GM13976 (cell line): ENCODE measurements at regions not wholly inside any gene's neighbourhood (a gene's known extent, or its start where the extent isn't known, plus 50 kb on each side); places are given as distances from the start of the nearest gene placed in this dataset.

ENCODE experiments used
- DNase-seq: peaks from one replicate; pipeline ENCODE4 v3.0.0; 2012; ENCODE audit warnings: low spot score
- in situ Hi-C: fragments of 300-500 bp; cut with MboI; formaldehyde crosslinking; loops from one replicate; pipeline ENCODE4 v1.12.0; 2022; ENCODE audit warnings: low sequenced_read_pairs, mixed read lengths, inconsistent platforms; ENCODE audit not compliant: unreplicated experiment
- TF ChIP-seq, protein P1 (sequence below): IDR thresholded peaks from 2 replicates; pipeline ENCODE4 v1.5.1; 2012; ENCODE audit warnings: borderline replicate concordance, mild to moderate bottlenecking; ENCODE audit not compliant: insufficient read depth; ENCODE audit errors: extremely low read depth, missing control alignments, control extremely low read depth

GRCh38 chr19:31604493-31605040, 255.3 kb upstream of the TSHZ3 start:
- no peak for DNase-seq
- TF ChIP-seq, protein P1, sequence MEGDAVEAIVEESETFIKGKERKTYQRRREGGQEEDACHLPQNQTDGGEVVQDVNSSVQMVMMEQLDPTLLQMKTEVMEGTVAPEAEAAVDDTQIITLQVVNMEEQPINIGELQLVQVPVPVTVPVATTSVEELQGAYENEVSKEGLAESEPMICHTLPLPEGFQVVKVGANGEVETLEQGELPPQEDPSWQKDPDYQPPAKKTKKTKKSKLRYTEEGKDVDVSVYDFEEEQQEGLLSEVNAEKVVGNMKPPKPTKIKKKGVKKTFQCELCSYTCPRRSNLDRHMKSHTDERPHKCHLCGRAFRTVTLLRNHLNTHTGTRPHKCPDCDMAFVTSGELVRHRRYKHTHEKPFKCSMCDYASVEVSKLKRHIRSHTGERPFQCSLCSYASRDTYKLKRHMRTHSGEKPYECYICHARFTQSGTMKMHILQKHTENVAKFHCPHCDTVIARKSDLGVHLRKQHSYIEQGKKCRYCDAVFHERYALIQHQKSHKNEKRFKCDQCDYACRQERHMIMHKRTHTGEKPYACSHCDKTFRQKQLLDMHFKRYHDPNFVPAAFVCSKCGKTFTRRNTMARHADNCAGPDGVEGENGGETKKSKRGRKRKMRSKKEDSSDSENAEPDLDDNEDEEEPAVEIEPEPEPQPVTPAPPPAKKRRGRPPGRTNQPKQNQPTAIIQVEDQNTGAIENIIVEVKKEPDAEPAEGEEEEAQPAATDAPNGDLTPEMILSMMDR: no peak
- in situ Hi-C loops: no loop called here

GRCh38 chr19:31610018-31610417, 260.8 kb upstream of the TSHZ3 start:
- TF ChIP-seq, protein P1: no peak

DNA sequence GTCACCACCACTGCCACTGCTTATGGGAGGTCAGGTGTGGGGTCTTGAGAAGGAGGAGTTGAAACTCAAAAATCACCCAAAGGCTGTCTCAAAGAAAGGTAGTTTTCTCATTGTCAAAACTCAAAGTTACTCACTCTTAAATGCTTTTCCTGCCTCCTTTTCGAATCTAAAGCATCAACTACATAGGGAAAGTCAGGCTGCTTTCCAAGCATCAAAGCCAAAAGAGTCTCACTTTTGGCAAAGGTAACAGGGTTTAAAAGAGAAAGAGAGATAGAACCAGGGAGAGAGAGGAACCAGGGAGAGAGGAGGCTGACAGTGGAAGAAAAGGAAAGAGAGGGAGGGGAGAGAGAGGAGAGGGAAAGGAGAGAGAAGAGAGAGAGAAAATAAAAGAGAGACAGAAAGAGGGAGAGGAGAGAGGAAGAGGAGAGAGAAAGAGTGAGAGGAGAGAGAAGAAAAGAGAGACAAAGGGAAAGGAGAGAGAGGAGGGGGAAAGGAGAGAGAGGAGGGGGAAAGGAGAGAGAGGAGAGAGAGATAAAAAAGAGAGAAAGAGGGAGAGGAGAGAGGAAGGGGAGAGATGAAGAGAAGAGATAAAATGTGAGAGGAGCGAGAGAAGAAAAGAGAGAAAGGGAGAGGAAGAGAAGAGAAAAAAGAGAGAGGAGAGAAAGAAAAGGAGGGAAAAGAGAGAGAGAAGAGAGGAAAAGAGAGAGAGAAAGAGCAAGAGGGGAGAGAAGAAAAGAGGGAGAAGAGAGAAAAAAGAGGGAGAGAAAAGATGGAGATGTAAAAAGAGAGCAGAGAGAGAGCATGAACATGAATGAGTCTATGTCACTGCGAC, 262.0 kb upstream of the TSHZ3 start:
- DNase-seq: no peak
- in situ Hi-C loops: no loop called here
- TF ChIP-seq, protein P1: no peak

More at GRCh38 chr19:31610018-31610417, 260.8 kb upstream of the TSHZ3 start:
- in situ Hi-C loops: no loop called here
- no peak for DNase-seq

GRCh38 chr19:31612873-31613272, 263.6 kb upstream of the TSHZ3 start:
- no peak for DNase-seq
- TF ChIP-seq, protein P1: no peak
- in situ Hi-C loops: no loop called here

DNA sequence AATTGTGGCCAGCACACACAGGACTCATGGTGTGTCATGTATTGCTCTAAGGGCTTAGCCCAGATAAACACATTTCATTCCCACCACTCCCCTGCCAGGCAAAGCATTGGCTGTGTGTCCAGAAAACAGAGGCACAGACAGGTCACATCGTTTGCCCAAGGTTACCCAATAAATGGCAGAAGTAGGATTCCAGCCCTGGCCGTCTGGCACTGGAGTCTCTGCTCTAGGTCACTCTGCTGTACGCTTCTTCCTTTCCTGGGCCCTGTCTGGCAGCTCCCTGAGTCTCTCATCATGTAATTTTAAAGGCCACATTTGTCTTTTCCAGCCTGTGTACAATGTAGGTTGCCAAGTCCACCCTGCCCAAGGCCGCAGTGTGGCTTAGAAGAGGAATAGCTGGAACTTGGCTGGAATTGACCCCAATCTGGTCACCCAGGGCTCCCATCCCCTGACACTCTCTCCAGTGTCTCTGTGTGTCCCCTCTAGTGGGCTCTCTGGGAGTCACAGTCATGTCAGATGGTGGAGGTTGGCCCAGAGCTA, 264.5 kb upstream of the TSHZ3 start:
- TF ChIP-seq, protein P1: no peak
- DNase-seq: no peak
- in situ Hi-C loops: no loop called here

GRCh38 chr19:31616031-31616430, 266.8 kb upstream of the TSHZ3 start:
- in situ Hi-C loops: no loop called here
- no peak for DNase-seq
- TF ChIP-seq, protein P1: no peak
